GM12878 (cell line): ENCODE measurements at regions not wholly inside any gene's neighbourhood (a gene's known extent, or its start where the extent isn't known, plus 50 kb on each side); places are given as distances from the start of the nearest gene placed in this dataset.

Source experiments
- BACH1 ChIP-seq: fragments of 450-650 bp; IDR thresholded peaks from 2 replicates; pipeline ENCODE4 v1.6.1; 2017; ENCODE audit warnings: mild to moderate bottlenecking, borderline replicate concordance
- CHD1 ChIP-seq: IDR thresholded peaks from 2 replicates; pipeline ENCODE4 v1.6.1; 2012; ENCODE audit warnings: low read depth, low read length, improper control_type of control experiment
- NR2C1 ChIP-seq: fragments of 450-650 bp; IDR thresholded peaks from 2 replicates; pipeline ENCODE4 v1.6.1; 2017; ENCODE audit warnings: antibody characterized with exemption, mild to moderate bottlenecking, moderate library complexity
- RAD51 ChIP-seq: fragments of 450-650 bp; IDR thresholded peaks from 2 replicates; pipeline ENCODE4 v1.6.1; 2016; ENCODE audit warnings: moderate library complexity, mild to moderate bottlenecking, inconsistent platforms
- STAT1 ChIP-seq: fragments of 450-650 bp; conservative IDR thresholded peaks from 2 replicates; pipeline ENCODE4 v1.6.1; 2014; ENCODE audit warnings: antibody characterized with exemption, mild to moderate bottlenecking
- ZNF217 ChIP-seq: fragments of 450-650 bp; IDR thresholded peaks from 2 replicates; pipeline ENCODE4 v1.6.1; 2017; ENCODE audit warnings: antibody characterized with exemption, mild to moderate bottlenecking
- TF ChIP-seq, protein P1 (sequence below): IDR thresholded peaks from 2 replicates; pipeline ENCODE4 v1.6.1; 2012; ENCODE audit warnings: improper control_type of control experiment, low read depth, low read length; ENCODE audit not compliant: insufficient replicate concordance
- TF ChIP-seq, protein P2 (sequence below): fragments of 450-650 bp; IDR thresholded peaks from 2 replicates; pipeline ENCODE4 v1.6.1; 2018; ENCODE audit warnings: borderline replicate concordance, mild to moderate bottlenecking; ENCODE audit not compliant: partially characterized antibody

DNA sequence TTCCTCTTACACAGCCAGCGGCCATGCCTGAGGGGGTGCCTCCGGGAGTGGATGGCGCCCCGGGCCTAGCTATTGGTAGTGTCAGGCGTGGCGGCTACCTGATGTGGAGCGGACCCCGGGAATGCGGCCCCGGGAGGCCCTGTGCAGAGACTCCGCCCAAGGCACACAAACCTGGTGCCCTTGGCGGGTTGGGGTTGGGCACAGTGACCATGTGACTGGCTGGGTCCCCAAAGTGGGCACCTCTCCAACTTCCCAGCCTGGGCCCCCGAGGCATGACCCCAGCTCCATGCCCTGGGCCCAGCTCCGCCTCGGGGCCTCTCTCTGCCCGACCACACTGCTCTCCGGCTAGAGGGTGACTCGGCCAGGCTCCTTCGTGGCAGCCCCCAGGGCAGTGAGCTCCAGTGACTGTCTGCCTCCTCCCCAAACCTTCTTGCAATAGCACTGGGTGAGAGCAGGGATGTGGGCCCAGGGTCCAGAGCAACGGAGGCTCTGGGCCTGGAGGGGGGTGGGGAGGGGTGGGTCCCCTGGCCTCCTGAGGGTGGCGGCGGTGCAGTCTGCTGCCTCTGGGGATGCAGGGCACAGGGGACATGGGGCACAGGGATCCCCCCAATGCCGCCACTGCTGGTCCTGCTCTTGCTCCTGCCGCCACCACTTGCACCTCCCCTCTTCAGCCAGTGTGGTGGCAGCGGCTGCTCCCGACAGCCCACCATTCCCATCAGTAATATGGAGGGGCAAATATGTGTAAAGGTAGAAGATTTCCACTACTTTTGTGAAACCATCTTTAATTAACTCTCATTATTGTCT lies 942.9 kb upstream of the EPHA7 start (continued):
- TF ChIP-seq, protein P1, sequence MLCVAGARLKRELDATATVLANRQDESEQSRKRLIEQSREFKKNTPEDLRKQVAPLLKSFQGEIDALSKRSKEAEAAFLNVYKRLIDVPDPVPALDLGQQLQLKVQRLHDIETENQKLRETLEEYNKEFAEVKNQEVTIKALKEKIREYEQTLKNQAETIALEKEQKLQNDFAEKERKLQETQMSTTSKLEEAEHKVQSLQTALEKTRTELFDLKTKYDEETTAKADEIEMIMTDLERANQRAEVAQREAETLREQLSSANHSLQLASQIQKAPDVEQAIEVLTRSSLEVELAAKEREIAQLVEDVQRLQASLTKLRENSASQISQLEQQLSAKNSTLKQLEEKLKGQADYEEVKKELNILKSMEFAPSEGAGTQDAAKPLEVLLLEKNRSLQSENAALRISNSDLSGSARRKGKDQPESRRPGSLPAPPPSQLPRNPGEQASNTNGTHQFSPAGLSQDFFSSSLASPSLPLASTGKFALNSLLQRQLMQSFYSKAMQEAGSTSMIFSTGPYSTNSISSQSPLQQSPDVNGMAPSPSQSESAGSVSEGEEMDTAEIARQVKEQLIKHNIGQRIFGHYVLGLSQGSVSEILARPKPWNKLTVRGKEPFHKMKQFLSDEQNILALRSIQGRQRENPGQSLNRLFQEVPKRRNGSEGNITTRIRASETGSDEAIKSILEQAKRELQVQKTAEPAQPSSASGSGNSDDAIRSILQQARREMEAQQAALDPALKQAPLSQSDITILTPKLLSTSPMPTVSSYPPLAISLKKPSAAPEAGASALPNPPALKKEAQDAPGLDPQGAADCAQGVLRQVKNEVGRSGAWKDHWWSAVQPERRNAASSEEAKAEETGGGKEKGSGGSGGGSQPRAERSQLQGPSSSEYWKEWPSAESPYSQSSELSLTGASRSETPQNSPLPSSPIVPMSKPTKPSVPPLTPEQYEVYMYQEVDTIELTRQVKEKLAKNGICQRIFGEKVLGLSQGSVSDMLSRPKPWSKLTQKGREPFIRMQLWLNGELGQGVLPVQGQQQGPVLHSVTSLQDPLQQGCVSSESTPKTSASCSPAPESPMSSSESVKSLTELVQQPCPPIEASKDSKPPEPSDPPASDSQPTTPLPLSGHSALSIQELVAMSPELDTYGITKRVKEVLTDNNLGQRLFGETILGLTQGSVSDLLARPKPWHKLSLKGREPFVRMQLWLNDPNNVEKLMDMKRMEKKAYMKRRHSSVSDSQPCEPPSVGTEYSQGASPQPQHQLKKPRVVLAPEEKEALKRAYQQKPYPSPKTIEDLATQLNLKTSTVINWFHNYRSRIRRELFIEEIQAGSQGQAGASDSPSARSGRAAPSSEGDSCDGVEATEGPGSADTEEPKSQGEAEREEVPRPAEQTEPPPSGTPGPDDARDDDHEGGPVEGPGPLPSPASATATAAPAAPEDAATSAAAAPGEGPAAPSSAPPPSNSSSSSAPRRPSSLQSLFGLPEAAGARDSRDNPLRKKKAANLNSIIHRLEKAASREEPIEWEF, result no peak
- TF ChIP-seq, protein P2, sequence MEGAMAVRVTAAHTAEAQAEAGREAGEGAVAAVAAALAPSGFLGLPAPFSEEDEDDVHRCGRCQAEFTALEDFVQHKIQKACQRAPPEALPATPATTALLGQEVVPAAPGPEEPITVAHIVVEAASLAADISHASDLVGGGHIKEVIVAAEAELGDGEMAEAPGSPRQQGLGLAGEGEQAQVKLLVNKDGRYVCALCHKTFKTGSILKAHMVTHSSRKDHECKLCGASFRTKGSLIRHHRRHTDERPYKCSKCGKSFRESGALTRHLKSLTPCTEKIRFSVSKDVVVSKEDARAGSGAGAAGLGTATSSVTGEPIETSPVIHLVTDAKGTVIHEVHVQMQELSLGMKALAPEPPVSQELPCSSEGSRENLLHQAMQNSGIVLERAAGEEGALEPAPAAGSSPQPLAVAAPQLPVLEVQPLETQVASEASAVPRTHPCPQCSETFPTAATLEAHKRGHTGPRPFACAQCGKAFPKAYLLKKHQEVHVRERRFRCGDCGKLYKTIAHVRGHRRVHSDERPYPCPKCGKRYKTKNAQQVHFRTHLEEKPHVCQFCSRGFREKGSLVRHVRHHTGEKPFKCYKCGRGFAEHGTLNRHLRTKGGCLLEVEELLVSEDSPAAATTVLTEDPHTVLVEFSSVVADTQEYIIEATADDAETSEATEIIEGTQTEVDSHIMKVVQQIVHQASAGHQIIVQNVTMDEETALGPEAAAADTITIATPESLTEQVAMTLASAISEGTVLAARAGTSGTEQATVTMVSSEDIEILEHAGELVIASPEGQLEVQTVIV, result no peak
- TF ChIP-seq CHD1 (no peak), ZNF217 (no peak), BACH1 (no peak), NR2C1 (no peak), RAD51 (no peak), STAT1 (no peak)
